Activated T-helper 2 cell treated with anti-CD3 and anti-CD28 coated beads, Interferon-gamma antibody, Interleukin-2, Interleukin-4, amounts not matched to agents 10 μg/mL and 5 μg/mL and 100 μg/mL, durations not matched to agents 14 hours and 24 hours and 36 hours (primary cell): ENCODE measurements at regions not wholly inside any gene's neighbourhood (a gene's known extent, or its start where the extent isn't known, plus 50 kb on each side); places are given as distances from the start of the nearest gene placed in this dataset.

Experiments
- DNase-seq: peaks from one replicate; pipeline ENCODE4 v3.0.0; 2021; ENCODE audit warnings: low spot score
- H3K27ac Mint-ChIP-seq: one replicate; pipeline ENCODE4 v1.8.0; 2021; ENCODE audit warnings: mixed read lengths
- H3K27me3 Mint-ChIP-seq: one replicate; pipeline ENCODE4 v1.8.0; 2021; ENCODE audit warnings: low read depth, mixed read lengths
- H3K36me3 Mint-ChIP-seq: one replicate; pipeline ENCODE4 v1.8.0; 2021; ENCODE audit warnings: low read depth, mixed read lengths
- H3K4me1 Mint-ChIP-seq: one replicate; pipeline ENCODE4 v1.8.0; 2021; ENCODE audit warnings: low read depth, mixed read lengths
- H3K4me3 Mint-ChIP-seq: one replicate; pipeline ENCODE4 v1.8.0; 2021; ENCODE audit warnings: low read depth, mild to moderate bottlenecking, moderate library complexity, mixed read lengths
- H3K9me3 Mint-ChIP-seq: one replicate; pipeline ENCODE4 v1.8.0; 2021; ENCODE audit warnings: mixed read lengths
- intact Hi-C: fragments of 100-400 bp; cut with micrococcal nuclease; formaldehyde crosslinking; loops from one replicate; pipeline ENCODE4 v1.15.1; 2023

DNA sequence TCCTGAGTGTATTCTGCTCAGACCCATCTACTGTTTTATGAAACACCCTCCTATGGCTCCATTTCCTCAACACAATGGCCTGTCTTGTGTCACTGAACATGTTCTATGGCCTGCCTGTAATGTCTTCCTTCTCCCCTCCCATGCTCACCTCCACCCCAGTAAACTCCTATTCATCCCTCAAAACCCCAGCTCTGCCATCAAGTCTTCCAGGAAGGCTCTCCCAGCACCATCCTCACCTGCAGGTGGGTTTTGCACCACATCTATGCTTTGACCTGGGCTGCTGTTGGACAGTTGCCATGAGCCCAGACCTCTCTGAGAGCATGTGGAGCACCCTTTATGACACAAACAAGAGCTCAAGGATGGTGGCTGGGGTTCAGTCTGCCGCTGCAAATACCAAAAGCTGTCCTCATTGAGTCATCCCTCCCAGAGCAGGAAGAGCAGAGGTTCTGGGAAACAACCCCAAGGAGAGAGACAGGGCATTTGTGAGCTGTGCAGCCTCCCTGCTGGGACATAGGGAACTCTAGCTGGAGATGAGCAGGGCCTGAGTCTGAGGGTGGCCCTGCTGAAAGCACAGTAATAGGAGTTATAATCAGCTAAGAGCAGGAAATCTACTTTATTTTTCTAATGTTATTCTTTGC lies 93.8 kb upstream of the CD93 start:
- DNase-seq: no peak
- Mint-ChIP-seq H3K27me3 (peaks cover 6% of the 10 kb centered on the region), H3K36me3 (no peaks in the 10 kb centered on the region), H3K4me1 (no peaks in the 10 kb centered on the region), H3K9me3 (no peaks in the 10 kb centered on the region), H3K27ac (no peak overlapping the region), H3K4me3 (no peak overlapping the region)
- intact Hi-C loops: no loop called here

GRCh38 chr20:23178806-23179205 lies 92.7 kb upstream of the CD93 start:
- Mint-ChIP-seq H3K4me1 (no peaks in the 10 kb centered on the region), H3K4me3 (no peak overlapping the region), H3K27ac (no peak overlapping the region), H3K27me3 (peaks cover 13% of the 10 kb centered on the region), H3K36me3 (no peaks in the 10 kb centered on the region), H3K9me3 (no peaks in the 10 kb centered on the region)
- DNase-seq: no peak
- intact Hi-C loops: no loop called here

GRCh38 chr20:23174821-23175220 lies 88.7 kb upstream of the CD93 start:
- Mint-ChIP-seq H3K36me3 (no peaks in the 10 kb centered on the region), H3K9me3 (no peaks in the 10 kb centered on the region), H3K27ac (no peak overlapping the region), H3K4me3 (no peak overlapping the region), H3K27me3 (peaks cover 21% of the 10 kb centered on the region), H3K4me1 (no peaks in the 10 kb centered on the region)
- intact Hi-C loops: no loop called here
- no peak for DNase-seq

DNA sequence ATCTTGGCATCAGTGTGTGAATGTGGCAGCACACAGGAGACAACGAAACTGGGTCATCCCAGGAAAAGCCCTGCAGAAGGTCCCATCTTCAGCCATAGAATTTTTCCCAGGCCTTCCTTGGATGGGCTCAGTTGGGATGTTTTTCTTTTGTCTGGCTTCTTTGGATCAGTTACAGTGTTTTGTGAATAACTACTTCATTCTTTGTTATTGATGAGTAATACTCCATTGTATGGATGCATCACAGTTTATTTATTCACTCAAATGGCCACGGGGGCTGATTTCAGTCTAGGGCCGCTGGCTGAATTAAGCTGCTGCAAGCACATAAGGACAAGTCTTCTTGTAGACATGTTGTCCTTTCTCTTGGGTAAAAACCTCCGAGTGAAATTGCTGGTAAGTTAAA lies 81.3 kb upstream of the CD93 start:
- Mint-ChIP-seq H3K9me3 (no peaks in the 10 kb centered on the region), H3K4me3 (no peak overlapping the region)

DNA sequence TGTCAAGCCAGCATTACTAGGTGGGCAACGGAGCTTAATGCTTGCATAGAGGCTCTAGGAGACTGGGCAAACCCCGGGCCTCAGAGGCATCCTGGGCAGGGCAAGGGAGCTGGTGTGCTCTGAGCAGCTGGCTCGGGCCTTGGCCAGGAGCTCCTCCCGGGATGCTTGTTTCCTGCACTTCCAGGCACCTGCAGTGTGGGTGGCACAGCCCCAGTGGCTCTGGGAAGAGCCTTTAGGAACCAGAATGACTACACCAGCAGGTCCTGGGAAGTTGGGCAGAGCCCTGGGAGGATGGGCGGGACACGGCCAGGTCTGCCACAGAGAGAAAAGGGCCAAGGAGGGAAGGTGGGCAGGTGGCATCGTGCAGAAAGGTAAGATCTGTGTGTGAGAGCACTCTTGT lies 80.4 kb upstream of the CD93 start:
- Mint-ChIP-seq H3K27me3 (peaks cover 1% of the 10 kb centered on the region), H3K4me1 (no peaks in the 10 kb centered on the region), H3K36me3 (no peaks in the 10 kb centered on the region), H3K27ac (no peak overlapping the region), H3K4me3 (no peak overlapping the region), H3K9me3 (no peaks in the 10 kb centered on the region)
- no peak for DNase-seq
- intact Hi-C loops: no loop called here

More for the DNA sequence above, 81.3 kb upstream of the CD93 start:
- H3K27me3 Mint-ChIP-seq: peaks cover 5% of the 10 kb centered on the region
- no peaks in the 10 kb centered on the region for H3K4me1 Mint-ChIP-seq
- DNase-seq: no peak
- intact Hi-C loops: no loop called here
- H3K36me3 Mint-ChIP-seq: no peaks in the 10 kb centered on the region
- H3K27ac Mint-ChIP-seq: no peak overlapping the region

DNA sequence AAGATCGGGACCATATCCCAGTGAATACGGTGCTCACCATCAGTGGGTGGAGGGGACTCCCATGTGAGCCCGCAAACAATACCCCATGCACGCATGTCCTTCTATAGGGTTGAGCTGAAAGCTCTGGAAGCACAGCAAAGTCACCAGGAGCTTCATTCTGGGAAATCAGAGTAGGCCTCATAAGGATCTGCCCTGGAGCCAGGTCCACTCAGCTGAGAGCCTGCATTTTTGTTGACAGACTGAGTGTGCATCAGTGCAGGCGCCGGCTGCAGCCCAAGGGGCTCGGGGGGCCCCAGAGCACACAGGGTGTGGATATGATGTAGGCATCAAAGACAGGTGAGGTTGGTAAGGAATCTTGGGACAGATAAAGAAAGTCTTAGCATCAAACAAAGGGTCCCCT lies 79.8 kb upstream of the CD93 start:
- Mint-ChIP-seq H3K4me1 (no peaks in the 10 kb centered on the region), H3K9me3 (no peaks in the 10 kb centered on the region), H3K36me3 (no peaks in the 10 kb centered on the region), H3K27ac (no peak overlapping the region), H3K27me3 (peaks cover 1% of the 10 kb centered on the region), H3K4me3 (no peak overlapping the region)
- DNase-seq: no peak
- intact Hi-C loops: no loop called here

DNA sequence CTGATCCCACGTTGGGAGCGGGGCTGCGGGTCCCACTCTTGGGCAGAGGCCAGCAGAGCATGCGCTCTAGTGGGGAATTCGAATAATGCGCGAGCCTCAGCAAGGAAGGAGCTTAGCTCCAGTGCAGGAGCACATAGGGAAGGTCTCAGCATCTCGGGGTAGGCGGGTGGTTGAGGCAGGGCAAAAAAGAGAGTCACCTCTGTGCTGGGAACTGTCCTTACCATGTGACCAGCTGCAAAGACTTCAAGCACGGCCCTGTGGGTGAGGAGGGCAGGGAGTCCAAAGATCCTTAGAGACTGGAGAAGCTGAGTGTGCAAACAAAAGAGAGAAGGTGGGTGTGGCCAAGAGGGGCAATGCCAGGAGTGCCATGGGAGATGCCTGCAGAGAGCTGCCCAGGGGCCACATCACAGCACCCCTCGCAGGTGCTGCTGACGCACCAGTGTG lies 79.2 kb upstream of the CD93 start:
- no peak for DNase-seq
- no peaks in the 10 kb centered on the region for H3K9me3 Mint-ChIP-seq
- H3K27ac Mint-ChIP-seq: no peak overlapping the region
- peaks cover 1% of the 10 kb centered on the region for H3K27me3 Mint-ChIP-seq
- no peak overlapping the region for H3K4me3 Mint-ChIP-seq
- no peaks in the 10 kb centered on the region for H3K36me3 Mint-ChIP-seq
- peaks cover 3% of the 10 kb centered on the region for H3K4me1 Mint-ChIP-seq
- intact Hi-C loops: no loop called here

GRCh38 chr20:23164176-23164601 lies 78.1 kb upstream of the CD93 start:
- peaks cover 10% of the 10 kb centered on the region for H3K4me1 Mint-ChIP-seq

GRCh38 chr20:23163562-23163961 lies 77.4 kb upstream of the CD93 start:
- no peak for DNase-seq
- H3K9me3 Mint-ChIP-seq: no peaks in the 10 kb centered on the region
- no peaks in the 10 kb centered on the region for H3K27me3 Mint-ChIP-seq
- intact Hi-C loops: no loop called here
- no peak overlapping the region for H3K4me3 Mint-ChIP-seq
- H3K4me1 Mint-ChIP-seq: peaks cover 12% of the 10 kb centered on the region
- no peaks in the 10 kb centered on the region for H3K36me3 Mint-ChIP-seq
- H3K27ac Mint-ChIP-seq: no peak overlapping the region

More at GRCh38 chr20:23164176-23164601, 78.1 kb upstream of the CD93 start:
- Mint-ChIP-seq H3K27me3 (peaks cover 1% of the 10 kb centered on the region), H3K27ac (no peak overlapping the region), H3K36me3 (no peaks in the 10 kb centered on the region), H3K4me3 (no peak overlapping the region), H3K9me3 (no peaks in the 10 kb centered on the region)
- DNase-seq: no peak
- intact Hi-C loops: no loop called here

- peaks cover 12% of the 10 kb centered on the region for H3K4me1 Mint-ChIP-seq
- intact Hi-C loops: no loop called here
- H3K36me3 Mint-ChIP-seq: no peaks in the 10 kb centered on the region
- no peaks in the 10 kb centered on the region for H3K27me3 Mint-ChIP-seq
- H3K9me3 Mint-ChIP-seq: no peaks in the 10 kb centered on the region
- H3K4me3 Mint-ChIP-seq: no peak overlapping the region
- no peak for DNase-seq
- H3K27ac Mint-ChIP-seq: no peak overlapping the region
Measured at GRCh38 chr20:23162887-23163286, 76.8 kb upstream of the CD93 start.

DNA sequence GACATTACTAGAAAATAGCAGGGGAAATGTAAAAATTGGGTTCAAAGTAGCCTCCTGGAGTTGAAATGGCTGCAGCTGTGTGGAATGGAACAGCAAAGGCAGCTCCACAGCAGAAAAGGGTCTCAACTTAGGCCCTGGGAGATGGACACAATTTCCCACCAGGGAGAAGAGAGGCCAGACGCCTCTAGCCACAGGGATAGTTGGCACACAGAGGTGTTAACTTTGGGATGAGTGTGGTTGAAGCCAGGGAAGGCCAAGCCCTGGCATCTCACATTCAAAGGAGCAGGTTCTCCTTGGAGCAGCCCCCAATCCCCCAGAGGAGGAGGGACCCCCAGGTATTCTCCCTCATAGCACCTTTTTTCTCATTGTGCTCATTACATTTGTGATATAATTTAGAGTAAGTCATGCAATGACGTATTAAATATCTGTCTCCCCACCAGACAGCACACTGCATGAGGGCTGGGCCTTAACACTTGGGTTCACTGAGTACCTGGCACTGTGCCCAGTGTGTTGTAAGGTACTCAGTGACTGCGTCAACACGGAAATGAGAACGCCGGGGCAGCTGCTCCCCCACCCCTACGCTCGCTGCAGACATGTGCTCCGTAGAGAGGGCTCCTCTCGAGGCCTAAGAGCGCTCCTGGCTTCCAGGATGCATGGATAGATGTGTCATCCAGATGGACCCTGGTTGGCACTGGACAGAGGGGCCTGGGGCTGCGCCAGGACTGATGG lies 76.0 kb upstream of the CD93 start:
- H3K27me3 Mint-ChIP-seq: no peaks in the 10 kb centered on the region
- no peak overlapping the region for H3K27ac Mint-ChIP-seq
- DNase-seq: no peak
- no peaks in the 10 kb centered on the region for H3K9me3 Mint-ChIP-seq
- peaks cover 12% of the 10 kb centered on the region for H3K4me1 Mint-ChIP-seq
- H3K4me3 Mint-ChIP-seq: no peak overlapping the region
- no peaks in the 10 kb centered on the region for H3K36me3 Mint-ChIP-seq
- intact Hi-C loops: no loop called here

GRCh38 chr20:23161244-23161891 lies 75.2 kb upstream of the CD93 start:
- no peaks in the 10 kb centered on the region for H3K9me3 Mint-ChIP-seq
- no peaks in the 10 kb centered on the region for H3K27me3 Mint-ChIP-seq
- H3K4me1 Mint-ChIP-seq: peaks cover 12% of the 10 kb centered on the region
- H3K4me3 Mint-ChIP-seq: no peak overlapping the region
- no peaks in the 10 kb centered on the region for H3K36me3 Mint-ChIP-seq
- no peak overlapping the region for H3K27ac Mint-ChIP-seq
- intact Hi-C loops: no loop called here
- no peak for DNase-seq
